22Rv1 (cell line): ENCODE measurements at regions not wholly inside any gene's neighbourhood (a gene's known extent, or its start where the extent isn't known, plus 50 kb on each side); places are given as distances from the start of the nearest gene placed in this dataset.

Experiments used
- ZFX ChIP-seq: fragments of 450-650 bp; IDR thresholded peaks from 2 replicates; pipeline ENCODE4 v1.6.1; 2017; ENCODE audit warnings: antibody characterized with exemption, borderline replicate concordance
- TF ChIP-seq, protein P1 (sequence below): fragments of 450-650 bp; IDR thresholded peaks from 2 replicates; pipeline ENCODE4 v1.5.1; 2017; ENCODE audit warnings: mild to moderate bottlenecking

DNA sequence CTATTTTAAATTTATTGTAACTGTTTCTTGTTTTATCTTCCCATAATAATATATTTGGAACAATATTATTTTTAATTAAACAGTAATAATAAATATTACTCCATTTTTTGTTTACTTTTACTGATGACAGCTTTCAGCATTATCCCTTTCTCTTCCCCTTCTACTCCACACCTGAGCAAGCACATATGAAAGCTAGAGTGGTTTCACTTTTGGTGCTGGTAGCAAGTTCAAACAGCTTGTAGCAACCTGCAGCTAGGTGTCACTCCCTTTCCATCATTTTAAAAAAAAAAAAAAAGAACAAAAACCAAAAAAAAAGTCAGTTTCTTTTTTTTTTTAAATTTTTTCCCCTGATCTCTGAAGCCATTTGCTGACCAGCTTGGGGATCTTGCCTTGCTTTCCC is 801.8 kb downstream of the CCDC85A start:
- TF ChIP-seq, protein P1, sequence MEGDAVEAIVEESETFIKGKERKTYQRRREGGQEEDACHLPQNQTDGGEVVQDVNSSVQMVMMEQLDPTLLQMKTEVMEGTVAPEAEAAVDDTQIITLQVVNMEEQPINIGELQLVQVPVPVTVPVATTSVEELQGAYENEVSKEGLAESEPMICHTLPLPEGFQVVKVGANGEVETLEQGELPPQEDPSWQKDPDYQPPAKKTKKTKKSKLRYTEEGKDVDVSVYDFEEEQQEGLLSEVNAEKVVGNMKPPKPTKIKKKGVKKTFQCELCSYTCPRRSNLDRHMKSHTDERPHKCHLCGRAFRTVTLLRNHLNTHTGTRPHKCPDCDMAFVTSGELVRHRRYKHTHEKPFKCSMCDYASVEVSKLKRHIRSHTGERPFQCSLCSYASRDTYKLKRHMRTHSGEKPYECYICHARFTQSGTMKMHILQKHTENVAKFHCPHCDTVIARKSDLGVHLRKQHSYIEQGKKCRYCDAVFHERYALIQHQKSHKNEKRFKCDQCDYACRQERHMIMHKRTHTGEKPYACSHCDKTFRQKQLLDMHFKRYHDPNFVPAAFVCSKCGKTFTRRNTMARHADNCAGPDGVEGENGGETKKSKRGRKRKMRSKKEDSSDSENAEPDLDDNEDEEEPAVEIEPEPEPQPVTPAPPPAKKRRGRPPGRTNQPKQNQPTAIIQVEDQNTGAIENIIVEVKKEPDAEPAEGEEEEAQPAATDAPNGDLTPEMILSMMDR = no peak
- no peak for TF ChIP-seq ZFX
